Keratinocyte (primary cell): ENCODE measurements at regions not wholly inside any gene's neighbourhood (a gene's known extent, or its start where the extent isn't known, plus 50 kb on each side); places are given as distances from the start of the nearest gene placed in this dataset.

Source experiments
- DNase-seq: peaks from one replicate; pipeline ENCODE4 v3.0.0-alpha.2; 2011; ENCODE audit warnings: low read depth, missing footprints, low spot score
- FAIRE-seq: peaks from 2 replicates; lab custom pipeline; 2011; peaks lifted over from hg19 to GRCh38; lab: Jason Lieb, UNC
- H2AFZ ChIP-seq: 2 replicates; pipeline ENCODE4 v1.6.0; 2012; ENCODE audit warnings: low read length, control low read depth, inconsistent platforms; ENCODE audit not compliant: control insufficient read depth
- H3K27ac ChIP-seq: 2 replicates; pipeline ENCODE4 v1.5.1; 2011; ENCODE audit warnings: low read length; ENCODE audit not compliant: control insufficient read depth, insufficient read depth
- H3K27me3 ChIP-seq: 3 replicates; pipeline ENCODE4 v1.6.0; 2011; ENCODE audit warnings: low read length; ENCODE audit not compliant: control insufficient read depth, insufficient read depth; ENCODE audit errors: extremely low read depth
- H3K36me3 ChIP-seq, 2 experiments: 2 replicates in 1 of 2; 3 replicates in 1 of 2; pipeline ENCODE4 v1.5.1; 2011; ENCODE audit warnings: low read length in 2 of 2, mild to moderate bottlenecking in 1 of 2; ENCODE audit not compliant: control insufficient read depth in 2 of 2, insufficient read depth in 2 of 2; ENCODE audit errors: extremely low read depth in 1 of 2
- H3K4me1 ChIP-seq: 3 replicates; pipeline ENCODE4 v1.5.1; 2011; ENCODE audit warnings: low read length; ENCODE audit not compliant: control insufficient read depth, insufficient read depth; ENCODE audit errors: extremely low read depth
- H3K4me2 ChIP-seq: 3 replicates; pipeline ENCODE4 v1.6.0; 2011; ENCODE audit warnings: low read depth, low read length; ENCODE audit not compliant: control insufficient read depth, insufficient read depth; ENCODE audit errors: extremely low read depth
- H3K4me3 ChIP-seq, 3 experiments: fragments of 200-600 bp in 1 of 3; sonication (generic) in 1 of 3; 2 replicates in 2 of 3; 3 replicates in 1 of 3; pipeline ENCODE4 v1.5.1; 2011 to 2016; ENCODE audit warnings: low read length in 3 of 3, mild to moderate bottlenecking in 3 of 3, control low read depth in 2 of 3, inconsistent platforms in 1 of 3, low read depth in 1 of 3, mixed read lengths in 1 of 3, mixed run types in 1 of 3, moderate library complexity in 1 of 3; ENCODE audit not compliant: control insufficient read depth in 2 of 3, insufficient read depth in 2 of 3; ENCODE audit errors: extremely low read depth in 1 of 3
- H3K79me2 ChIP-seq: 2 replicates; pipeline ENCODE4 v1.6.0; 2012; ENCODE audit warnings: low read length; ENCODE audit not compliant: control insufficient read depth, insufficient read depth
- H3K9ac ChIP-seq: 3 replicates; pipeline ENCODE4 v1.6.0; 2011; ENCODE audit warnings: low read length; ENCODE audit not compliant: control insufficient read depth, insufficient read depth; ENCODE audit errors: extremely low read depth
- H3K9me1 ChIP-seq: 3 replicates; pipeline ENCODE4 v1.6.0; 2011; ENCODE audit warnings: low read length; ENCODE audit not compliant: control insufficient read depth, insufficient read depth; ENCODE audit errors: extremely low read depth
- H3K9me3 ChIP-seq: 2 replicates; pipeline ENCODE4 v1.5.1; 2012; ENCODE audit warnings: low read depth, low read length; ENCODE audit not compliant: control insufficient read depth
- H4K20me1 ChIP-seq: 3 replicates; pipeline ENCODE4 v1.6.0; 2011; ENCODE audit warnings: low read length; ENCODE audit not compliant: control insufficient read depth, insufficient read depth; ENCODE audit errors: extremely low read depth
- CTCF ChIP-seq, 3 experiments: IDR thresholded peaks in 1 of 3; conservative IDR thresholded peaks in 1 of 3; optimal IDR thresholded peaks in 1 of 3; 2 replicates in 2 of 3; 3 replicates in 1 of 3; pipeline versions ENCODE3 to v1.5.1; 2011; ENCODE audit warnings: low read length in 3 of 3, mild to moderate bottlenecking in 3 of 3, moderate library complexity in 2 of 3, control low read depth in 1 of 3, inconsistent platforms in 1 of 3; ENCODE audit not compliant: insufficient read depth in 2 of 3; ENCODE audit errors: extremely low read depth in 1 of 3
- EZH2 ChIP-seq: IDR thresholded peaks from one replicate; pipeline ENCODE4 v1.6.1; 2012; ENCODE audit warnings: inconsistent platforms, mild to moderate bottlenecking, low read length, moderate library complexity
- dilution Hi-C: fragments of 300-500 bp; cut with MboI; formaldehyde crosslinking; loops from one replicate; pipeline ENCODE4 v1.7.0; 2020; ENCODE audit warnings: low sequenced_read_pairs; ENCODE audit not compliant: extremely low pct_ligation_motif_present

- no peak overlapping the region for H3K9ac ChIP-seq
- no peak overlapping the region for H3K4me2 ChIP-seq
- H2AFZ ChIP-seq, result no peak overlapping the region
- no peak overlapping the region for H3K4me3 ChIP-seq
- H3K36me3 ChIP-seq, result no peaks in the 10 kb centered on the region
- no peak overlapping the region for H3K27ac ChIP-seq
- H4K20me1 ChIP-seq, result no peaks in the 10 kb centered on the region
- FAIRE-seq, result no peak
- no peaks in the 10 kb centered on the region for H3K4me1 ChIP-seq
- no peaks in the 10 kb centered on the region for H3K9me1 ChIP-seq
- TF ChIP-seq EZH2, result no peak
- no peak for TF ChIP-seq CTCF (optimal IDR thresholded peaks at IDR 0.05 in 1 of 3, IDR thresholded peaks at IDR 0.05 in 1 of 3, conservative IDR thresholded peaks at IDR 0.05 in 1 of 3; ENCODE audit: extremely low read depth in 1 of 3, insufficient read depth in 2 of 3, low read length in 3 of 3)
- DNase-seq, result no peak
- H3K79me2 ChIP-seq, result no peaks in the 10 kb centered on the region
- H3K27me3 ChIP-seq, result no peaks in the 10 kb centered on the region
- peaks cover 2% of the 10 kb centered on the region for H3K9me3 ChIP-seq
- dilution Hi-C loops, result no loop called here
These were observed 110.0 kb upstream of the DLG1 start for GRCh38 chr3:197408177-197408957.

- TF ChIP-seq EZH2 (no peak), CTCF (optimal IDR thresholded peaks at IDR 0.05 in 1 of 3, IDR thresholded peaks at IDR 0.05 in 1 of 3, conservative IDR thresholded peaks at IDR 0.05 in 1 of 3; ENCODE audit: extremely low read depth in 1 of 3, insufficient read depth in 2 of 3, low read length in 3 of 3) (no peak)
- DNase-seq (no peak), FAIRE-seq (no peak)
- peaks cover 2% of the 10 kb centered on the region for H3K9me3 ChIP-seq
- no peaks in the 10 kb centered on the region for H3K36me3 ChIP-seq
- no peak overlapping the region for H3K9ac ChIP-seq
- dilution Hi-C loops, result no loop called here
- H4K20me1 ChIP-seq, result no peaks in the 10 kb centered on the region
- H3K27ac ChIP-seq, result no peak overlapping the region
- H3K4me1 ChIP-seq, result no peaks in the 10 kb centered on the region
- no peak overlapping the region for H3K4me3 ChIP-seq
- H3K4me2 ChIP-seq, result no peak overlapping the region
- no peaks in the 10 kb centered on the region for H3K9me1 ChIP-seq
- no peaks in the 10 kb centered on the region for H3K27me3 ChIP-seq
- H3K79me2 ChIP-seq, result no peaks in the 10 kb centered on the region
- no peak overlapping the region for H2AFZ ChIP-seq
These were observed 109.1 kb upstream of the DLG1 start for GRCh38 chr3:197407526-197407925.
